GM12878 (cell line): ENCODE measurements at regions not wholly inside any gene's neighbourhood (a gene's known extent, or its start where the extent isn't known, plus 50 kb on each side); places are given as distances from the start of the nearest gene placed in this dataset.

Experiments
- ATAC-seq: fragments of 200-7000 bp; cut with Tn5 transposase; 3 replicates; pipeline ENCODE4 v1.9.1; 2020; ENCODE audit warnings: mild to moderate bottlenecking, moderate library complexity
- BruUV-seq: library from RNA; stranded (reverse); fragments of 400-500 nt; replicated peaks from 2 replicates; lab custom pipeline; 2021; lab: Mats Ljungman, UMichigan
- CTCF ChIA-PET: fragments of 300-600 bp; sonication (Branson Sonifier 250); formaldehyde crosslinking; extraction: SDS; loops from one replicate; lab custom pipeline; 2021; ENCODE audit warnings: inconsistent platforms; lab: Yijun Ruan, JAX
- POLR2A ChIA-PET: fragments of 350-600 bp; formaldehyde crosslinking; extraction: SDS; loops from one replicate; lab custom pipeline; 2021; ENCODE audit warnings: inconsistent platforms; lab: Charles Lee
- RAD21 ChIA-PET: fragments of 300-600 bp; sonication (Branson Sonifier 250); formaldehyde crosslinking; loops from one replicate; lab custom pipeline; 2023; ENCODE audit warnings: antibody characterized with exemption; ENCODE audit not compliant: unreplicated experiment; lab: Charles Lee
- SMC1A ChIA-PET: fragments of 300-600 bp; sonication (Branson Sonifier 250); formaldehyde crosslinking; loops from one replicate; lab custom pipeline; 2023; ENCODE audit not compliant: unreplicated experiment, uncharacterized antibody; lab: Charles Lee
- DNase-seq: peaks from one replicate; pipeline ENCODE4 v3.0.0-alpha.2; 2011; ENCODE audit warnings: low read depth, low spot score
- FAIRE-seq: peaks from 3 replicates; lab custom pipeline; 2011; peaks lifted over from hg19 to GRCh38; lab: Jason Lieb, UNC
- H2AFZ ChIP-seq: 2 replicates; pipeline ENCODE4 v1.6.0; 2011; ENCODE audit warnings: low read depth, low read length, control low read depth; ENCODE audit not compliant: control insufficient read depth
- H3K27ac ChIP-seq: 2 replicates; pipeline ENCODE4 v1.5.1; 2011; ENCODE audit warnings: control low read depth; ENCODE audit not compliant: control insufficient read depth, insufficient read depth
- H3K27me3 ChIP-seq, 2 experiments: replicated peaks in 1 of 2; 2 replicates each; pipeline versions ENCODE4 v1.6.0 to v1.6.1; 2011; ENCODE audit warnings: low read length in 1 of 2; ENCODE audit not compliant: control insufficient read depth in 2 of 2, insufficient read depth in 2 of 2
- H3K36me3 ChIP-seq, 2 experiments: 2 replicates each; pipeline ENCODE4 v1.5.1; 2011; ENCODE audit warnings: low read length in 1 of 2; ENCODE audit not compliant: control insufficient read depth in 2 of 2, insufficient read depth in 2 of 2
- H3K4me1 ChIP-seq: 2 replicates; pipeline ENCODE4 v1.6.1; 2011; ENCODE audit warnings: mild to moderate bottlenecking, low read length, moderate library complexity, mixed read lengths; ENCODE audit not compliant: control insufficient read depth, insufficient read depth
- H3K4me2 ChIP-seq: 2 replicates; pipeline ENCODE4 v1.6.0; 2011; ENCODE audit warnings: control low read depth; ENCODE audit not compliant: control insufficient read depth, insufficient read depth
- H3K4me3 ChIP-seq: fragments of 200-600 bp; sonication (generic); 2 replicates; pipeline ENCODE4 v1.5.1; 2016
- H3K79me2 ChIP-seq: 2 replicates; pipeline ENCODE4 v1.6.0; 2011; ENCODE audit warnings: low read length; ENCODE audit not compliant: control insufficient read depth, insufficient read depth
- H3K9ac ChIP-seq: 2 replicates; pipeline ENCODE4 v1.8.0; 2011; ENCODE audit warnings: low read length, control low read depth, mixed read lengths; ENCODE audit not compliant: control insufficient read depth, insufficient read depth
- H3K9me3 ChIP-seq: replicated peaks from 3 replicates; pipeline ENCODE4 v1.5.1; 2011; ENCODE audit warnings: mild to moderate bottlenecking, low read length; ENCODE audit not compliant: control insufficient read depth, insufficient read depth
- H4K20me1 ChIP-seq: 2 replicates; pipeline ENCODE4 v1.6.0; 2011; ENCODE audit not compliant: control insufficient read depth, insufficient read depth
- CHD4 ChIP-seq: fragments of 200-600 bp; sonication (generic); IDR thresholded peaks from 2 replicates; pipeline ENCODE4 v1.6.1; 2016; ENCODE audit warnings: mild to moderate bottlenecking
- HSF1 ChIP-seq: fragments of 150-350 bp; IDR thresholded peaks from 2 replicates; pipeline ENCODE4 v1.6.1; 2014; ENCODE audit warnings: mild to moderate bottlenecking, low read depth, low read length
- MYC ChIP-seq: IDR thresholded peaks from 2 replicates; pipeline ENCODE4 v1.6.1; 2011; ENCODE audit warnings: mild to moderate bottlenecking, low read length, moderate library complexity, inconsistent platforms; ENCODE audit not compliant: insufficient read depth, insufficient replicate concordance, insufficient read length, severe bottlenecking
- NFYA ChIP-seq: IDR thresholded peaks from 2 replicates; pipeline ENCODE4 v1.6.1; 2011; ENCODE audit warnings: low read depth, mild to moderate bottlenecking, low read length, improper control_type of control experiment, borderline replicate concordance
- POLR2AphosphoS5 ChIP-seq: IDR thresholded peaks from 2 replicates; pipeline ENCODE4 v1.6.1; 2011; ENCODE audit warnings: mild to moderate bottlenecking, low read length, inconsistent platforms
- RCOR1 ChIP-seq: conservative IDR thresholded peaks from 2 replicates; pipeline ENCODE4 v1.6.1; 2012; ENCODE audit warnings: low read depth, low read length, improper control_type of control experiment
- SP1 ChIP-seq: IDR thresholded peaks from one replicate; pipeline ENCODE4 v1.6.1; 2011; ENCODE audit warnings: low read depth, low read length
- ZBTB40 ChIP-seq: fragments of 450-650 bp; IDR thresholded peaks from 2 replicates; pipeline ENCODE4 v1.6.1; 2016; ENCODE audit warnings: mild to moderate bottlenecking, moderate library complexity, borderline replicate concordance
- ZNF687 ChIP-seq: fragments of 450-650 bp; IDR thresholded peaks from 2 replicates; pipeline ENCODE4 v1.6.1; 2017; ENCODE audit warnings: mild to moderate bottlenecking, moderate library complexity
- WGBS: methylation state at CpG from one replicate; pipeline ENCODE4 v1.1.6; 2016; ENCODE audit warnings: low lambda C conversion rate; ENCODE audit not compliant: insufficient replicate concordance, insufficient coverage; ENCODE audit errors: missing lambda C conversion rate; 5-methylcytosine and 5-hydroxymethylcytosine counted together
- in situ Hi-C: fragments of 300-500 bp; cut with MboI; formaldehyde crosslinking; loops from 9 replicates; pipeline ENCODE4 v1.14.3; 2018; ENCODE audit warnings: mixed read lengths
- intact Hi-C: fragments of 100-400 bp; cut with micrococcal nuclease; formaldehyde crosslinking; loops from one replicate; pipeline ENCODE4 v1.14.2; 2022; ENCODE audit not compliant: unreplicated experiment

GRCh38 chr2:183606022-183606717 is 481.9 kb downstream of the NUP35 start (continued):
- TF ChIP-seq HSF1 (no peak), NFYA (no peak), CHD4 (no peak), ZNF687 (no peak)
- TF ChIP-seq, all 136 proteins: peak for 0

- no peaks in the 10 kb centered on the region for H3K4me1 ChIP-seq
- H3K79me2 ChIP-seq = no peaks in the 10 kb centered on the region
- H2AFZ ChIP-seq = no peak overlapping the region
- TF ChIP-seq MYC (no peak), ZBTB40 (no peak), RCOR1 (no peak), SP1 (no peak), POLR2AphosphoS5 (no peak)
- no peaks in the 10 kb centered on the region for H3K27me3 ChIP-seq
- H3K9me3 ChIP-seq = no peaks in the 10 kb centered on the region
- POLR2A ChIA-PET = no interaction called here
- FAIRE-seq (no peak), DNase-seq (no peak), ATAC-seq (no peak)
- CTCF ChIA-PET = no interaction called here
- in situ Hi-C loops = no loop called here
- H3K4me3 ChIP-seq = no peak overlapping the region
- no peaks in the 10 kb centered on the region for H3K36me3 ChIP-seq
- H3K9ac ChIP-seq = no peak overlapping the region
- no peak overlapping the region for H3K4me2 ChIP-seq
- H4K20me1 ChIP-seq = no peaks in the 10 kb centered on the region
- SMC1A ChIA-PET = interaction anchor here (0.9 kb wide), 1 partner anchor 358 kb away, joined by 3 read pairs; no protein-coding TSS in a partner anchor
- 64% methylated on average over 3 of the region's 3 CpGs for WGBS
- no TSS peak for BruUV-seq
- RAD21 ChIA-PET = no interaction called here
- H3K27ac ChIP-seq = no peak overlapping the region
- intact Hi-C loops = no loop called here
These were observed 482.5 kb downstream of the NUP35 start for GRCh38 chr2:183606718-183607085.
